ENCODE measurements at regions not wholly inside any gene's neighbourhood (a gene's known extent, or its start where the extent isn't known, plus 50 kb on each side); places are given as distances from the start of the nearest gene placed in this dataset.

DNA sequence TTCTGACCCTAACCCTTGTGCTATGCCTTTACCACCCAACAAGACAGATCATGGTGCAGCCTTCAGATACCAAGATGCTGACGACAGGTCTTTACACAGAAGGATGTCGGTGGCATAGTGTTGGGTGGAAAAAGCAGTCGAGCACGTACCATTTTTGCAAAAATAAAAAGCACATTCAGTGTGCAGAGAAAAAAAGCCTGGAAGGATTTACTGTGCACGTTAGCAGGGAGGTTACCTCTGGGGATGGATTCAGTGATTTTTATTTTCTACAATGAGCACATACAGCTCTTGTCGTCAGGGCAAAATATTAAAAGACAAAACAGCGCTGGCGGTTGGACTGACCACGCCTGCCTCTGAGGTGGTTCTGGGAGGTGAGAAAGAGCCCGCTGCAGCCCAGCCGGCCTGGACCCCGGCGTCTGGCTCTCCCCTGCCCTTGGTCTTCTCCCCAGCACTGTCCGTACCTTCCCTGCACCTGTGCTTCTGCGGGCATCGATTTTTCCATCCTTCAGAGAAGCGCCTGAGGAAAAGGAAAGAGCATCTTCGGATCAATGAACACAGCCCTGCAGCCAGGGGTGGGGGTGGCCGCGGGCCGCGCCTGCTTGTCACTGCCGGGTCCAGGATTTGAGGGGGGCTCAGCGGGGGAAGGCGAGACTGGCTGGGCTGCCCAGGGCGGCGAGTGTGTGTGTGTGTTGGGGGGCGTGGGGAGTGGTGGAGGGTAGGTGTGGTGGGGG lies 200.0 kb upstream of the IER5L start:
- DNase-seq: no peak

DNA sequence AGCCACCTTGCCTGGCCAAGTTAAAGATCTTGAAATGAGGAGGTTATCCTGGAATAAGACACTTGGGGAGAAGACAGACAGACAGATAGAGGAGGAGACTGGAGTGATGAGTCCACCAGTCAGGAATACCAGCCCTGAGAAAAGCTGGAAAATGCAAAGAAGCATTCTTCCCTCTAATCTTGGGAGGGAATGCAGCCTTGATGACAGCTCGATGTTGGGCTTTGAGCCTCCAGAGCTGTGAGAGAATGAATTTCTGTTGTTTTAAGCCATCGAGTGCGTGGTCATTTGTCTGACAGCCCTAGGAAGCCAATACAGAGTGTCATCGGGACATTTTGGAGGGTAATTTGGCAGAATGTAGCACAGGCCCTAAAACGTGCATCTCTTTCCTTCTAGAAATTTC lies 199.1 kb upstream of the IER5L start:
- no peak for DNase-seq

DNA sequence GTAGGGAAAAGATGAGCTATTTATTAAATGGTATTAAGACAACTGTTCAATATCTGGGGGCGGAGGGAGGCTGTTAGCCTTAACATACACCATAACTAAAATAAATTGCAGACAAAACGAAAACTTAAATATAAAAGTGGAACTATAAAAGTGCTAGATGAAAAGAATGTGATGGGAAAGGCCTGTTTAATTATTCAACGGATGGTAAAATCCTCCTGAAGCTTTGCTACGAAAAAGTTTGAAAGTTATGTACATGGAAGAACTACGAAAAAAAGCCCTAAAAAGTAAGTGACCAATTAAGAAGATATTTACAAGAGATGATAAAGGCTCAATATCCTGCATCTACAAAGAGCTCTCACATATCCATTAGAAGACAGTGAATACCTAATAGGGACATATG lies 197.8 kb upstream of the IER5L start:
- no peak for DNase-seq

DNA sequence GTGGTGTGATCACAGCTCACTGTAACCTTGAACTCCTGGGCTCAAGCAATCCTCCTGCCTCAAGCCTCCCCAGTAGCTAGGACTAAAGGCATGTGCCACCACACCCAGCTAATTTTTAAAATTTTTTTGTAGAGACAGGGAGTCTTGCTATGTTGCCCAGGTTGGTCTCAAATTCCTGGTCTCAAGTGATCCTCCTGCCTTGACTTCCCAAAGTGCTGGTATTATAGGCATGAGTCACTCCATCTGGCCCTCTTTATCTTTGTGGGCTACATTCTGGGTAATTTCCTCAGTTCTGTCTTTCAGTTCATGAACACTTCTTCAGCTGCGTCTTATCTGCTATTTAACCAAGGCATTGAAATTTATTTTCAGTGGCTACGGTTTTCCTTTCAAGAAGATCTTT lies 196.6 kb upstream of the IER5L start:
- DNase-seq: no peak

DNA sequence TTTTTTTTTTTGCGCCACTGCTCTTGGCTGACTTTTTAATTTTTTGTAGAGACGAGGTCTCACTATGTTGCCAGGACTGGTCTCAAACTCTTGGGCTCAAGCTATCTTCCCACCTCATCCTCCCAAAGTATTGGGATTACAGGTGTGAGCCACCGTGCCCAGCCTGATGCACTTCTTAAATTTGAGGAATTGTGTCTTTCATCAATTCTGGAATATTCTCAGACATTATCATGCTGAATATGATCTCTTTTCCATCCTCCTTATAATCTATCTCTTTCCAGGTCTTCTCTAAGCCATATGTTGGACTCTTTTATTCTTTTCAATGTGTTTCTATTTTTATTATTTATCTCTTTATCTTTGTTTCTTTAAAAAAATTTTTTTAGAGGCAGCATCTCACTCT lies 196.2 kb upstream of the IER5L start:
- DNase-seq: no peak

DNA sequence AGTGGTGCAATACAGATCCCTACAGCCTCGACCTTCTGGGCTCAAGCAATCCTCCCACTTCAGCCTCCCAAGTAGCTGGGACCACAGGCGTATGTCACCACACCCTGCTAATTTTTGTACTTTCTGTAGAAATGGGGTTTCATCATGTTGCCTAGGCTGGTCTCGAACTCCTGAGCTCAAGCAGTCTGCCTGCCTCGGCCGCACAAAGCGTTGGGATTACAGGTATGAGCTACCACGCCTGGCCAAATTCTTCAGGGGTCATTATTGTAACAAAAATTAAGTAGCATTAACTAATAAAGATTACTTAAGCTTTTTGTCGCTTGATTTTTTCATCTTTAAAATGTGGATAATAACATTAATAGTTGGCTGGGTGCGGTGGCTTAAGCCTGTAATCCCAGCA lies 195.3 kb upstream of the IER5L start:
- no peak for DNase-seq

DNA sequence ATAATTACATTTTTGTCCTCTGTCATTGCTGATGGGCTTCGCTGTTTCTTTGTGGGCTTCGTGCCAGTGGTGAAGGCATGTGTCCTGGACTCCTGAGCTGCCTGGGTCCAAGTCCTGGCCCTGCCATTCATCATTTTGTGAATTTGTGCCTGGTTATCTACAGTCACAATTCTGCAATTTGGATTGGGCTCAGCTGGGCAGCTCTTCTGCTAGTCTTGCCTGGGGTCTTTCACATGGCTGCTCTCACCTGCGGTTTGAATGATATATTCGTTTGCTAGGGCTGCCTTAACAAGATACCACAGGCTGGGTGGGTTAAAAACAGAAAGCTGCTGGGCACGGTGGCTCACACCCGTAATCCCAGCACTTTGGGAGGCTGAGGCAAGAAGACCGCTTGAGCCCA lies 192.7 kb upstream of the IER5L start:
- DNase-seq: no peak

DNA sequence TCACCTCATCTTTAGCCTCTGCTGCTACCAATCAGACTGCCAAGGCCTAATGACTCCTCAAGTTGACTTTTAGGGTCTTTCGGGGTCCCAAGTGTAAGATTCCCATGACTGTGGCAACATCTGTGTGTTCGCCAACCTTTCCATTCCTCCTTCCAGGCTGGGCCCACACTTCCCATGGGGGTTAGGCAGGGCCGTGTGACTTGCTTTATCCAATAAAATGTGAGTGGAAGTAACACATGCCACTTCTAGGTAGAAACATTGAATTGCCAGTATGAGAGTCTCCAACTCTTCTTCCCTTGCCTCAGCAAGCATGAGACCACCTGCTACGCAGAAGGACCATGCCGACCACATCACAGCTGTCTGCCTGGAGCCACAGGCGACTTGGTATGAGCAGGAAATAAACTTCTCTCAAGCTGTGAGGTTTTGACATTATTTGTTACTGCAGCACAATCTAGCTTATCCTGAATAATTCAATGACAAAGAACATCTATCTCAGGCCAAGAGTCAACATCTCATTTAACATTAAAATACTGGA lies 190.4 kb upstream of the IER5L start:
- no peak for DNase-seq

DNA sequence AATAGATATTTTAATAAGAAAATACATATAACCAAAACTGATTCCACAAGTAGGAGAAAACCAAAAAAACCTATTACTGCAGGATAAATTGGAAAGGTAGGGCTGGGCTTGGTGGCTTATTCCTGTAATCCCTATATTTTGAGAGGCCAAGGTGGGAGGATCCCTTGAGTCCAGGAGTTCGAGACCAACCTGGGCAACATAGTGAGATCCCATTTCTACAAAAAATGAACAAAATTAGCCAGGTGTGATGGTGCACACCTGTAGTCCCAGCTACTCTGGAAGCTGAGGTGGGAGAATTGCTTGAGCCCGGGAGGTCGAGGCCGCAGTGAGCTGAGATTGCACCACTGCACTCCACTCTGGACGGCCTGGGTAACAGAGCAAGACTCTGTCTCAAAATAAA lies 189.2 kb upstream of the IER5L start:
- DNase-seq: no peak

DNA sequence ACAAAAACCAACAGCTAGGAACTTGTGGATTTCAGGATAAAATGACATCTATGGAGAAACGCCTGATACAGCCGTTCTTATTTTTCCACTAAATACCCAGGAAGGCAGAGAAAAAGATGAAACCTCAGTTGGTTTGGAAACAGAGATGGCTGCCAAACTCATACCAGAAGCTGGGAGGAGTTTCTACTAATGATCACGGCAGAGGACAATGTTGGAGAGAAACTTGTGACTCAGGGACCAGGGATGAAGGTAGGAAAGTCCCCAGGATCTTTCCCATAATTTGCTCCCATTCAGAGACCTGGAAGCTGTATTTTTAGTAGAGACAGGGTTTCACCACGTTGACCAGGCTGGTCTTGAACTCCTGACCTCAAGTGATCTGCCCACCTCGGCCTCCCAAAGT lies 187.1 kb upstream of the IER5L start:
- DNase-seq: no peak

DNA sequence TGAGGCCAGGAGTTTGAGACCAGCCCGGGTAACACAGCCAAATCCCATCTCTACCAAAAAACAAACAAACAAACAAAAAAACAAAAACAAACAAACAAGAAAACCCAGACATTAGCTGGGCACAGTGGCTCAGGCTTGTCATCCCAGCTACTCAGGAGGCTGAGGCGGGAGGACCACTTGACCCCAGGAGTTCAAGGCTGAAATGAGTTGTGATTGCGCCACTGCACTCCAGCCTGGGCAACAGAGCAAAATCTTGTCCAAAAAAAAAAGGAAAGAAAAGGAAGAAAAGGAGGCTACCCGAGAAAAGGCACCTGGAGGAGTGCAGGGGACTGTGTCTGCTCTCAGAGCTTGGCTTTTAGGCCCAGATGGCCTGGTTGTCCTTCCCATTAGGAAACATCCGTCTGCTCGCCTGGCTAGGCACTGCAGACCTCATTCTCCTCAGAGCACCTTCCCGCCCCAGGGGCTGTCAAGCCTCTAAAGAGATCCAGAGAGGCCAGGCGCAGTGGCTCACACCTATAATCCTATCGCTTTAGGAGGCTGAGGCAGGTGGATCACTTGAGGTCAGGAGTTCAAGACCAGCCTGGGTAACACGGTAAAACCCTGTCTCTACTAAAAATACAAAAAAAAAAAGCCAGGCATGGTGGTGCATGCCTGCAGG lies 185.3 kb upstream of the IER5L start:
- DNase-seq: no peak

DNA sequence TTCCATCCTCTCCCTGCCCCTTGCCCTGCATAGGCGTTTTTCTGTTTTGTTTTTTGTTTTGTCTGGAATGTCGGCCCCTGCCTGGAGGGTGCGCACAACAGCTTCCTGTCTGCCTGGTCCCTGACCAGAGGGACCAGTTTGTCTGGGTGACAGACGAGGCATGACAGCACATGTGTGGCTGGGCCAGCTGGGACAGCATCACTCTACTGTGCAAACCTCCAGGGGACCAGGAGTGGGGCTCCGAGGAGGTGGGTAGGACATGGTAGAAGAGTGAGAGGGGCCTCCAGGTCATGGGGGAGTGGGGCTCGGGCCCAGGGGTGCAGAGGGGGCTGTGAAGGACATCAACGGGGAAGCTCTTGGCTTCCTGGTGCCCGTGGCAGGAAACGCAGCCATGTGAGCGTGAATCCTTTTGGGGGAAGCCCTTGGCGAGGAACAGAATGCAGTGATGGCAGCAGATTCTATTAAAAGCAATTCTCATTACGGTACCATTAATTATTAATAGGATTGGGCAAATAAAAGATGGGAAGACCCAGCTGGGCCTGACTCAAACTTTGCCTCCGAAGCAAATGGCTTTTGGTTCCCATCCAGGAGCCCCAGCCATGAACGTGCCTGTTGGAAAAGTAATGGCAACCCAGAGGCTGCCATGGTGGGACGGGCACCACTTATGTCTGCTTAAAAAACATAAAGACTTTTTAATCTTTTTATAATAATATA lies 184.4 kb upstream of the IER5L start:
- no peak for DNase-seq

DNA sequence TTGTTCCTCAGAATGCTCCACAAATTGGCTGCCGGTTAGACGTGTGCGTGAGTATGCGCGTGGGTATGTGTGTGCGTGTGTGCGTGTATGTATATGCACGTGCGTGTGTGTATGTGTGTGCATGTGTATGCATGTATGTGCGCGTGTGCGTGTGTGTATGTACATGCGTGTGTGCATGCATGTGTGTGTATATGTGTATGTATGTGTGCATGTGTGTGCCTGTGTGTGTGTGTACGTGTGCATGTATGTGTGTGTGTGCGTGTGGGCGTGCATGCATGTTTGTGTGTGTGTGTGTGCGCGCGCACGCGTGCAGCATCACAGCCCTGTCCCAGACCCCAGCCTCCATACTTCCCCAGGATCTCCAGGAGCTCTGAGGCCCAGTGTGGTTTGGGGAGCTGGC lies 183.1 kb upstream of the IER5L start:
- no peak for DNase-seq

DNA sequence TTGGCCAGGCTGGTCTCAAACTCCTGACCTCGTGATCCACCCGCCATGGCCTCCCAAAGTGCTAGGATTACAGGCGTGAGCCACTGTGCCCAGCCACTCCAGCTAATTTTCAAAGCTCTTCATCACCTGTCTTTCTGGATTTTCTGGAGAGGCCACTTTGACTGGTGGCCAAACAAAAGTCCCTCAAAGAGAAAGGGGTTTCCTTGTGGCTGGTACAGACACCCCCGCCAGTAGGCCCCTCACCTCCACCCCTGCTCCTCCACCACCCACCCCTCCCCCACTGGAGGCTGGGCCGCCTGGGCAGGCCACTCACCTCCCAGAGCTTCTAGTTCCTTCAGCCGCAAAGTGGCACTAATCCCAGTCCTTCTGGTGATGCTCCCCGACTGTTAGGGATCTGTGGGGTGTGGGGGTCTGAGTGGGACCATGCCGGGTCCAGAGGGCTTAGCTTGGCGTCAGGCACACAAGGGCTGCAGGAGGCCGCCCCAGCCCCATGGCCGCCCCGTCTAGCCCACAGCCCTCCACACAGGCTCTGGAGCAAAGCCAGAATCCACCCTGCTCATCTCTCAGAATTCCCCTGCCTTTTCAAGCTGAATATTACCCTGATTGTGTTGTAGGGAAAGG lies 182.0 kb upstream of the IER5L start:
- no peak for DNase-seq

DNA sequence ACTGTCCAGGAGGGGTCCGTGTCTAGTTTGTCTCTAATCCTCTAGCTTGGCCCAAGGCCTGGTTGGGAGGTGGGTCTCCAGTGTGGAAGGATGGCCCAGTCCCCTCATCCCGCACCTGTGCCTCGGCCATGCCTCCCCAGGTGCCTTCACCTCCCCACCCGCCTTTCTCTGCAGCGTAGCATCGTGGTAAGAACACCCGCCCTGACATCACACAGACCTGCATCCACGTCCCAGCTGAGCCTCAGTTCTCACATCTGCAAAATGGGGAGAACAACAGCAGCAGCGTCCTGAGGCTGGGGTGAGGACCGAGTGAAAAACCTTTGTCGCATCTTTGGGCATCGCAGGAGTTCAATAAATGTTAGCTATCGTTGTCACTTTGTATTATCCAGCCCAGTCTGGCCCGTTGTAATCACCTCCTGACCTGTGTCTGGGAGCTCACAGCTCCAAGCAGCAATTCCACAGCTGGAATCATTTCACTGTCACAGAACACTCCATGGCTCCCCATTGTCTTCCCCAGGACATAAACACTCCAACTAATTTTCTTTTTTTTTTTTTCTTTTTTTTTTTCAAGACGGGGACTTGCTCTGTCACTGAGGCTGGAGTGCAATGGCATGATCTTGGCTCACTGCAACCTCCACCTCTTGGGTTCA lies 181.2 kb upstream of the IER5L start:
- no peak for DNase-seq

DNA sequence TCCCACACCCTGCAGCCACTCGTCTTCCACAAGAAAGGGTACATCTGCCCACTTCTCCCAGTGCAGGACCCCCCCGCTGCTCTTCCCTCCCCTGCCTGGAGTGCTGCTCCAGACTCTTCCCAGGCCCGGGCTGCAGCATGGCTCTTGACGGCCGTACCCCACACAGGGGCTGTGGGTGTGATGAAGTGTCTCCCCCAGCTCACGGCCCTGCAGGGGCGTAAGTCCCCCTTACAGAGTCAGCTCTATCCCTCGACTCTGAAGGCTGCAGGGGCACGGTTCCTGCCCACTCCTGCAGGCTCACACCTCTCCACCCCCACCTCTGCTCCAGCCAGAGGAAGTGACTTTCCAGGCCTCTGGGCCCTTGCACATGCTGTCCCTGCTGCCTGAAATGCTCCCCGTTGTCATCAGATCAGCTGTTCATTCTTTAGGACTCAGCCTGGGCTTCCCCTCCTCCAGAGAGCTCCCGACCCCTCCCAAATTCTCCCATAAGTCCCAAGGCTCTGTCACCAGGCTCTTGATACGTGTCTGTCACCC lies 180.6 kb upstream of the IER5L start:
- DNase-seq: no peak

DNA sequence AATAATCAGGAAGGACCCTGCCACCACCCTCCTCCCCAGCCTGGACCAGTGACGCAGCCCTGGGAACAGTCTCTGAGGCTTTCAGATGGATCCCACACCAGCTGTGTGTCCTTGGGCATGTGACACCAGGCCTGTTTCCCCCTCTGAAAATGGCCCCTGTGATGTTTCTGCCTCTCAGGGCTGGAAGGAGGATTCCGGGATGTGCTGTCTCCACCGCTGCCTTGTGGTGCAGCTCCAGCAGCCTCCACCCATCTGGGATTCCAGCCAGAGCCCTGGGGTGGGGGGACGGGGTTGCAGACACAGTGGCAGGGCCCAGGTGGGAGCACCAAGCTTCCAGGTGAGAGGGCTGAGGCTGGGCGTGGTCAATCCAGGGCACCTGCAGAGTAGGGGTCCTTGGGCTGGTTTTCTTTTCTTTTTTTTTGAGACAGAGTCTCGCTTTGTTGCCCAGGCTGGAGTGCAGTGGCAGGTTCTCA lies 179.7 kb upstream of the IER5L start:
- no peak for DNase-seq

DNA sequence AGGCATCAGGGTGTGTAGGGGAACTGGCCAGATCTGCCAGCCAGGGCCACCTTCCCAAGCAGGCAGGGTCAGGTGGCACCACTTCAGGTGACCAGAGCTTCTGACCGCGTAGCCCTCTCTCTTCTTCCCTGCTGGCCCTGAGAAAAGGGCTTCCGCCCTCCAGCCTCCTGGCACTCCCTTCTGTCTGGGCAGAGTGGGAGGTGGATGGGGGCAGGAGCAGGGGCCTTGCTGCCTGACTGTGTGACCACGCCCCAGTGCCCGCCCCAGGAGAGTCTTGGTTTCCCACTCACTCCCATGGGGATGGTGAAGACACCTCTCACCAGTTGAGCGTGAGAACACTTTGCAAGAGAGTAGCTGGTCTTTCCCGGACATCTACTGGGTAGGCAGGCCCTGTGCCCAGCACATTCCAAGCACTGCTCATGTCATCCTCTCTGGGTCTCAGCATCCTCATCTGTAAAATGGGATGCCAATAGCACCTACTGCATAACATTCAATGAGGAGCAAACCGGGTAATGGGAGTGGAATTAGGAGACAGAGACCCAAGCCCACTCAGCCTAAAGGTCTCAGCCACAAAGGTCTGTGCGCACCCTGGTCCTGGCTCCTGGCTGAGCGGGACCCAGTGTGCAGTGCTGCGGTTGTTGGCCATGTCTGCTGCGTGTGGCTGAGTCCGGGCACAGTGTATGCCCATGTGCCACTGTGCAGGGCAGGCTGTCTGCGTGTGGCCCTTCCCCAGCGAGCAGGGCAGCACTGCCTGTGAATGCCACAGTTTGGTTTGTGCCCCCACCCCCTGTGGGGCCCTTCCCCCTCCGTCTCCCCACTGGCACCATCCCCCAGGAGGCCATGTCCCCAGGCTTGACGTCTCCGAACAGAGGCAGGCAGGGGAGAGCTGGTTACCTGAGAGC lies 179.1 kb upstream of the IER5L start:
- no peak for DNase-seq

DNA sequence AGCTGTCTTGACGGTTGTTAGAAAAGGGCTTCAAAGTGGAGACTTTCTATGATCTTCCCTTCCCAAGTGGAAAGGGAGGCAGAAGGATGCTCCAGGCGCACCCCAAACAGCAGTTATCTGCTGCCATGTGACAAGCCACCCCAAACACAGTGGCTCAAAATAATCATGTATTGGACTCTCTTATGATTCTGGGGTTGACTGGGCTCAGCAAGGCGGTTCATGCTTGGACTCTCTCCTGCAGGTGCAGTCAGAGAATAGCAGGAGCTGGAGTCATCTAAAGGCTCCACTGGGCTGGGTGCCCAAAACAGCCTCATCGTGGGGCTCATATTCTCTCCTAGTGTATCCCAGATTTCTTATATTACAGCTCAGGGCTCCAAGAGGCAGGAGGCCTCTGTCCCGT lies 177.6 kb upstream of the IER5L start:
- no peak for DNase-seq

DNA sequence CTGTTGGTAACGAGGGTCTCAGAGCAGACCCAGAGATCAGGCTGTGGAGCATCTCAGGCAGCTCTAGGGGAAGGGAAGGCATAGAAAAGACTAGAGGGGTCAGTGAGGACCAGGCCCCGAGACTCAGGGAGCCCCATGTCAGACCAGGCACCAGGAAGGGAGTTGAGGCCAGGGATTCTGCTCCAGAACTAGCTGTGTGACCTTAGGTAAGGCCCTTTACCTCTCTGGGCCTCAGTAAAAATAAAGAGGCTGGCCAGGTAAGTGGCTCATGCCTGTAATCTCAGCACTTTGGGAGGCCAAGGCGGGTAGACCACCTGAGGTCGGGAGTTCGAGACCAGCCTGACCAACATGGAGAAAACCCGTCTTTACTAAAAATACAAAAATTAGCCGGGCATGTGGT lies 176.4 kb upstream of the IER5L start:
- no peak for DNase-seq

DNA sequence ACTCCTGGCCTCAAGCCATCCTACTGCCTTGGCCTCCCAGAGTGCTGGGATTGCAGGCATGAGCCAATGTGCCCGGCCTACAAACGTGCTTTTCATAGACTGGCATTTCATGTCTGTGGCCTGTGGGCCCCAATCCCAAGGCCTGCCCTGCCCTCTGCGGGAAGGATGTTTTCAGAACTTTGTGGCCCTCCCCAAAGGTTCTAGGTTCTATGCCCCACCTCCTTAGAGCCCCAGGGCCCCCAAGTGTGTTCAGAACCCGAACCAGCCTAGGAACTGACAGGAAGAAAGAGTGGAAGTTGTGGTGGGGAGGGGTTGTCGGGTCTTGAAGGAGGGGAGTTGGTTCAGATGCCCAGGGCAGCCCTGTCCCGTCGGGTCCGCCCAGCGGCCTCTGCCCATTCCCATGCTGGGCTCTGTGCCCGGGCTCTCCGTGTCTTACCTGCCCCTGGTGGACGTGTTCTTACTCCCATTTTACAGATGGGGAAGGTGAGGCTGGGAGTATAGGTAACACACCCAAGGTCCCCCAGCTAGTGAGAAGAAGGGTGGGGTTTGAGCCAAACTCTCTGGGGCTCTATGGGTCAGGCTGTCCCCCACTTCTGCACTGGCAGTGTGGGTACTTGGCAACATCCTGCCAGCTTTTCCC lies 175.8 kb upstream of the IER5L start:
- no peak for DNase-seq

All from NCI-H1417 treated with DMSO at 0.1 percent for 48 hours (cell line).